CD4-positive, alpha-beta T cell (primary cell): ENCODE measurements at regions not wholly inside any gene's neighbourhood (a gene's known extent, or its start where the extent isn't known, plus 50 kb on each side); places are given as distances from the start of the nearest gene placed in this dataset.

Experiments used
- ATAC-seq: fragments of 200-7000 bp; cut with Tn5 transposase; one replicate; pipeline ENCODE4 v1.10.0; 2022; ENCODE audit warnings: mild to moderate bottlenecking; ENCODE audit not compliant: poor library complexity
- CTCF ChIA-PET: fragments of 350-600 bp; sonication (Branson Sonifier 250); formaldehyde crosslinking; loops from one replicate; lab custom pipeline; 2021; ENCODE audit warnings: antibody characterized with exemption, inconsistent platforms; lab: Charles Lee
- POLR2A ChIA-PET: fragments of 350-600 bp; sonication (Branson Sonifier 250); formaldehyde crosslinking; loops from one replicate; lab custom pipeline; 2021; ENCODE audit warnings: antibody characterized with exemption, inconsistent platforms; lab: Charles Lee
- DNase-seq, 14 experiments: peaks; one replicate each; pipeline ENCODE4 v3.0.0-alpha.2; 2013 to 2020; ENCODE audit warnings: mixed read lengths in 2 of 14
- H3K27ac ChIP-seq, 2 donors: one replicate each; pipeline versions ENCODE4 v1.5.1 to v1.7.0; 2013; ENCODE audit warnings: low read length in 2 of 2, low read depth in 1 of 2, mild to moderate bottlenecking in 1 of 2
- H3K27me3 ChIP-seq, 2 experiments: 1 replicate in 1 of 2; 2 replicates in 1 of 2; pipeline versions ENCODE4 v1.6.1 to v1.7.0; 2013; ENCODE audit warnings: low read length in 2 of 2, control low read depth in 1 of 2, mild to moderate bottlenecking in 1 of 2, moderate library complexity in 1 of 2; ENCODE audit not compliant: insufficient read depth in 2 of 2, control insufficient read depth in 1 of 2
- H3K36me3 ChIP-seq: one replicate; pipeline ENCODE4 v1.6.1; 2013; ENCODE audit warnings: low read length, control low read depth; ENCODE audit not compliant: insufficient read depth
- H3K4me1 ChIP-seq: one replicate; pipeline ENCODE4 v1.6.1; 2013; ENCODE audit warnings: low read length, control low read depth; ENCODE audit not compliant: insufficient read depth
- H3K4me3 ChIP-seq: one replicate; pipeline ENCODE4 v1.5.1; 2013; ENCODE audit warnings: mild to moderate bottlenecking, low read length, moderate library complexity
- H3K9me3 ChIP-seq, 2 experiments: 1 replicate in 1 of 2; 2 replicates in 1 of 2; pipeline versions ENCODE4 v1.6.1 to v1.7.0; 2013; ENCODE audit warnings: low read length in 2 of 2, mild to moderate bottlenecking in 2 of 2, control low read depth in 1 of 2, moderate library complexity in 1 of 2; ENCODE audit not compliant: control insufficient read depth in 1 of 2, insufficient read depth in 1 of 2
- H3K27ac Mint-ChIP-seq: one replicate; pipeline ENCODE4 v1.8.0; 2020; ENCODE audit warnings: mixed read lengths
- H3K27me3 Mint-ChIP-seq: one replicate; pipeline ENCODE4 v1.8.0; 2021; ENCODE audit warnings: mixed read lengths
- H3K36me3 Mint-ChIP-seq: one replicate; pipeline ENCODE4 v1.8.0; 2021; ENCODE audit warnings: low read depth, mixed read lengths
- H3K4me1 Mint-ChIP-seq: one replicate; pipeline ENCODE4 v1.8.0; 2021; ENCODE audit warnings: low read depth, mixed read lengths
- H3K4me3 Mint-ChIP-seq: one replicate; pipeline ENCODE4 v1.8.0; 2020; ENCODE audit warnings: mild to moderate bottlenecking, mixed read lengths
- H3K9me3 Mint-ChIP-seq: one replicate; pipeline ENCODE4 v1.8.0; 2020; ENCODE audit warnings: mixed read lengths
- CTCF ChIP-seq: fragments of 200-600 bp; IDR thresholded peaks from one replicate; pipeline ENCODE4 v1.8.0; 2022; ENCODE audit warnings: antibody characterized with exemption, mild to moderate bottlenecking
- intact Hi-C, 2 experiments: fragments of 100-400 bp; cut with DNase I in 1 of 2; cut with micrococcal nuclease in 1 of 2; formaldehyde crosslinking; loops; one replicate each; pipeline versions ENCODE4 v1.15.1 to v1.9.0; 2023 to 2025; cut with DNase I, micrococcal nuclease

DNA sequence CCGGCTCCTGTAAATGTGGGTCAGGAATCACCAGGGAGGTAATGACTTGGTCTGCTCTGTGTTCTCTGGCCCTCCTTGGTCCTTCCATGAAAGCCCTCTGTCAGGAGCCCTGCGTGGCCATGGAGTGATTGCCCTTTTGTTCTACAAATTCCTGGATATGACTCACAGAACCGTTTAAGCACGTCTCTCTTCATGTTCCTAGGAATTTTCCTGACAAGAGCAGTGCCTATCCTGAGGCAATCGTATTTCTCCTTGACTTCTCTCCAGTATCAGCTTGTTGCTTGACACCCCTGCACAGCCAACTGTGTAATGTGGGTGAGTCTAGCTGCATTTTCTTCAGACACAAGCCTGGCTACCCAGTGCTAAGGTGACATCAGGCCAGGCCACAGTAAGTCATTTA, 274.3 kb upstream of the ZNF462 start:
- no peaks in the 10 kb centered on the region for H3K4me1 ChIP-seq
- H3K4me3 ChIP-seq: no peak overlapping the region
- intact Hi-C loops: no loop called here
- no peaks in the 10 kb centered on the region for H3K4me1 Mint-ChIP-seq
- no peak overlapping the region for H3K4me3 Mint-ChIP-seq
- no peaks in the 10 kb centered on the region for H3K27me3 Mint-ChIP-seq
- H3K27me3 ChIP-seq: no peaks in the 10 kb centered on the region
- ATAC-seq: no peak
- no peak overlapping the region for H3K27ac ChIP-seq
- no peak for DNase-seq
- ChIA-PET CTCF (no interaction called here), POLR2A (no interaction called here)
- H3K36me3 Mint-ChIP-seq: no peaks in the 10 kb centered on the region
- H3K9me3 ChIP-seq: peaks cover 0 to 4% of the 10 kb centered on the region in 2 experiments
- no peak for TF ChIP-seq CTCF
- no peaks in the 10 kb centered on the region for H3K36me3 ChIP-seq
- peaks cover 6% of the 10 kb centered on the region for H3K9me3 Mint-ChIP-seq
- no peak overlapping the region for H3K27ac Mint-ChIP-seq

- Mint-ChIP-seq H3K36me3 (no peaks in the 10 kb centered on the region), H3K27ac (no peak overlapping the region), H3K9me3 (peaks cover 6% of the 10 kb centered on the region), H3K27me3 (no peaks in the 10 kb centered on the region), H3K4me1 (no peaks in the 10 kb centered on the region), H3K4me3 (no peak overlapping the region)
- ChIA-PET CTCF (interaction anchor here (1.6 kb wide), 1 partner anchor 9 kb away, joined by 3 read pairs; no protein-coding TSS in a partner anchor), POLR2A (no interaction called here)
- no peak for DNase-seq
- ATAC-seq: no peak
- H3K27me3 ChIP-seq: no peaks in the 10 kb centered on the region
- no peak for TF ChIP-seq CTCF
- H3K4me3 ChIP-seq: no peak overlapping the region
- no peaks in the 10 kb centered on the region for H3K4me1 ChIP-seq
- H3K9me3 ChIP-seq: peaks cover 0 to 6% of the 10 kb centered on the region in 2 experiments
- no peak overlapping the region for H3K27ac ChIP-seq
- intact Hi-C loops: no loop called here
- no peaks in the 10 kb centered on the region for H3K36me3 ChIP-seq
Observed at GRCh38 chr9:106590759-106591505, 272.0 kb upstream of the ZNF462 start.

DNA sequence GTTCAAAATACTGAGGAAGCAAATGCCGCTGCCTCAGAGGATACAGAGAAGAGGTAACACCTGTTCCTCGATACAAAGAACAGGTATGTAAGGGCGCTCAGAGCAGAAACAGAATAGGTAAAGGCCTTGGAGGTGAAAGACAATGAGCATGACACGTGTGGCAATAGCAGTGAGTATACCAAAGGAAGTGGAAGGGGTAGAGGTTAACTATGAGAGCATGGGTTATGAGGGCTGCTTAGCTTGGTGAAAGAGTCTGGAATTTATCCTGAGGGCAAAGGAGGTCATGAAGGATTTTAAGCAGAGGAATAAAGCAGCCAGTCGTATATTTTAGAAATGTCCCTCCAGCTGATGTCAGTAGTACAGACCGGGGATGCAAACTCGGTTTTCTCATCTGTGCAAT, 269.8 kb upstream of the ZNF462 start:
- Mint-ChIP-seq H3K4me1 (no peaks in the 10 kb centered on the region), H3K36me3 (no peaks in the 10 kb centered on the region), H3K27ac (no peak overlapping the region), H3K4me3 (no peak overlapping the region), H3K9me3 (peaks cover 3% of the 10 kb centered on the region), H3K27me3 (no peaks in the 10 kb centered on the region)
- CTCF ChIA-PET: no interaction called here
- ATAC-seq: no peak
- TF ChIP-seq CTCF: no peak
- Histone ChIP-seq H3K9me3 (peaks cover 0 to 3% of the 10 kb centered on the region in 2 experiments), H3K27me3 (no peaks in the 10 kb centered on the region), H3K36me3 (no peaks in the 10 kb centered on the region), H3K27ac (no peak overlapping the region), H3K4me3 (no peak overlapping the region), H3K4me1 (no peaks in the 10 kb centered on the region)
- no peak for DNase-seq
- POLR2A ChIA-PET: no interaction called here
- intact Hi-C loops: no loop called here
